IMR-90 (cell line): ENCODE measurements at regions not wholly inside any gene's neighbourhood (a gene's known extent, or its start where the extent isn't known, plus 50 kb on each side); places are given as distances from the start of the nearest gene placed in this dataset.

Experiments used
- ATAC-seq: fragments of 200-7000 bp; cut with Tn5 transposase; 2 replicates; pipeline ENCODE4 v1.9.1; 2020; ENCODE audit warnings: low read depth, mild to moderate bottlenecking, moderate library complexity
- BruUV-seq: library from RNA; stranded (reverse); fragments of 400-500 nt; replicated peaks from 2 replicates; lab custom pipeline; 2021; lab: Mats Ljungman, UMichigan
- CTCF ChIA-PET: fragments of 300-600 bp; formaldehyde crosslinking; extraction: SDS; loops from one replicate; lab custom pipeline; 2021; ENCODE audit warnings: antibody characterized with exemption; lab: Yijun Ruan, JAX
- POLR2A ChIA-PET: fragments of 300-600 bp; sonication (Branson Sonifier 250); formaldehyde crosslinking; loops from one replicate; lab custom pipeline; 2022; ENCODE audit warnings: antibody characterized with exemption; ENCODE audit not compliant: unreplicated experiment; lab: Charles Lee
- DNase-seq: peaks from one replicate; pipeline ENCODE4 v3.0.0; 2013
- H2AFZ ChIP-seq: replicated peaks from 2 replicates; pipeline ENCODE3; 2013; ENCODE audit warnings: low read length, mild to moderate bottlenecking; ENCODE audit not compliant: poor library complexity
- H2AK5ac ChIP-seq: 2 replicates; pipeline ENCODE4 v1.6.1; 2013; ENCODE audit warnings: low read depth, low read length, inconsistent platforms
- H2AK9ac ChIP-seq: replicated peaks from 2 replicates; pipeline ENCODE3; 2013; ENCODE audit warnings: mild to moderate bottlenecking, low read depth, low read length, moderate library complexity; ENCODE audit not compliant: poor library complexity
- H2BK120ac ChIP-seq: 2 replicates; pipeline ENCODE4 v1.6.1; 2013; ENCODE audit warnings: low read depth, low read length, inconsistent platforms
- H2BK15ac ChIP-seq: 3 replicates; pipeline ENCODE4 v1.6.1; 2013; ENCODE audit warnings: low read depth, low read length, inconsistent platforms
- H2BK20ac ChIP-seq: 2 replicates; pipeline ENCODE4 v1.6.1; 2013; ENCODE audit warnings: low read depth, mild to moderate bottlenecking, inconsistent platforms, low read length, moderate library complexity
- H2BK5ac ChIP-seq: 2 replicates; pipeline ENCODE4 v1.6.1; 2013; ENCODE audit warnings: mild to moderate bottlenecking, low read depth, low read length, inconsistent platforms; ENCODE audit not compliant: poor library complexity, severe bottlenecking
- H3K14ac ChIP-seq: replicated peaks from 2 replicates; pipeline ENCODE4 v1.6.1; 2013; ENCODE audit warnings: low read depth, low read length, inconsistent platforms
- H3K18ac ChIP-seq: 2 replicates; pipeline ENCODE4 v1.6.1; 2013; ENCODE audit warnings: low read depth, low read length, control low read depth
- H3K23ac ChIP-seq: 2 replicates; pipeline ENCODE4 v1.6.1; 2013; ENCODE audit warnings: low read depth, low read length, inconsistent platforms
- H3K27ac ChIP-seq: 2 replicates; pipeline ENCODE4 v1.5.1; 2013; ENCODE audit warnings: mild to moderate bottlenecking, control low read depth, low read length; ENCODE audit not compliant: insufficient read depth
- H3K27me3 ChIP-seq: 2 replicates; pipeline ENCODE4 v1.6.1; 2013; ENCODE audit warnings: low read length; ENCODE audit not compliant: control insufficient read depth, insufficient read depth
- H3K36me3 ChIP-seq: 2 replicates; pipeline ENCODE4 v1.6.1; 2013; ENCODE audit warnings: low read length, mixed read lengths; ENCODE audit not compliant: control insufficient read depth, insufficient read depth
- H3K4ac ChIP-seq: 2 replicates; pipeline ENCODE4 v1.6.1; 2013; ENCODE audit warnings: low read depth, low read length, inconsistent platforms
- H3K4me1 ChIP-seq: 2 replicates; pipeline ENCODE4 v1.6.1; 2013; ENCODE audit warnings: low read length, mixed read lengths; ENCODE audit not compliant: control insufficient read depth, insufficient read depth
- H3K4me2 ChIP-seq: 2 replicates; pipeline ENCODE4 v1.6.1; 2013; ENCODE audit warnings: low read depth, mild to moderate bottlenecking, control low read depth, low read length, moderate library complexity
- H3K4me3 ChIP-seq: 2 replicates; pipeline ENCODE4 v1.5.1; 2013; ENCODE audit warnings: low read depth, mild to moderate bottlenecking, control low read depth, low read length, moderate library complexity; ENCODE audit not compliant: insufficient read depth
- H3K56ac ChIP-seq: 2 replicates; pipeline ENCODE4 v1.6.1; 2013; ENCODE audit warnings: low read length, inconsistent platforms; ENCODE audit not compliant: insufficient read depth; ENCODE audit errors: extremely low read depth
- H3K79me1 ChIP-seq, 2 experiments: 2 replicates each; pipeline ENCODE4 v1.6.1; 2013; ENCODE audit warnings: low read length in 2 of 2, inconsistent platforms in 1 of 2, low read depth in 1 of 2
- H3K9ac ChIP-seq: 2 replicates; pipeline ENCODE4 v1.6.1; 2013; ENCODE audit warnings: low read depth, low read length, control low read depth
- H3K9me1 ChIP-seq: 2 replicates; pipeline ENCODE4 v1.6.1; 2013; ENCODE audit warnings: low read length, inconsistent platforms; ENCODE audit not compliant: insufficient read depth
- H3K9me3 ChIP-seq: 2 replicates; pipeline ENCODE4 v1.6.1; 2013; ENCODE audit warnings: low read length; ENCODE audit not compliant: control insufficient read depth, insufficient read depth
- H4K20me1 ChIP-seq: 2 replicates; pipeline ENCODE4 v1.6.1; 2013; ENCODE audit warnings: low read length, inconsistent platforms; ENCODE audit not compliant: insufficient read depth
- H4K5ac ChIP-seq: 2 replicates; pipeline ENCODE4 v1.6.1; 2013; ENCODE audit warnings: mild to moderate bottlenecking, low read depth, low read length, control low read depth
- H4K8ac ChIP-seq, 2 experiments: 2 replicates each; pipeline ENCODE4 v1.6.1; 2013; ENCODE audit warnings: low read depth in 2 of 2, low read length in 2 of 2, control low read depth in 1 of 2, inconsistent platforms in 1 of 2
- H4K91ac ChIP-seq: 2 replicates; pipeline ENCODE4 v1.6.1; 2013; ENCODE audit warnings: low read depth, low read length, inconsistent platforms; ENCODE audit not compliant: insufficient read depth
- BHLHE40 ChIP-seq: fragments of 150-350 bp; IDR thresholded peaks from 2 replicates; pipeline ENCODE4 v1.6.1; 2016; ENCODE audit warnings: mild to moderate bottlenecking, low read depth, low read length
- CEBPB ChIP-seq: IDR thresholded peaks from 2 replicates; pipeline ENCODE4 v1.6.1; 2012; ENCODE audit warnings: low read depth, low read length, improper control_type of control experiment
- CHD1 ChIP-seq: IDR thresholded peaks from 2 replicates; pipeline ENCODE4 v1.6.1; 2012; ENCODE audit warnings: low read depth, low read length, improper control_type of control experiment
- CTCF ChIP-seq: conservative IDR thresholded peaks from 2 replicates; pipeline ENCODE4 v1.5.1; 2012; ENCODE audit warnings: mild to moderate bottlenecking, low read depth, low read length, improper control_type of control experiment
- ELK1 ChIP-seq: fragments of 150-350 bp; IDR thresholded peaks from 2 replicates; pipeline ENCODE4 v1.6.1; 2016; ENCODE audit warnings: low read depth, mild to moderate bottlenecking, low read length, moderate library complexity, borderline replicate concordance
- FOS ChIP-seq: fragments of 150-350 bp; IDR thresholded peaks from 2 replicates; pipeline ENCODE4 v1.6.1; 2016; ENCODE audit warnings: low read depth, low read length
- MAFK ChIP-seq: IDR thresholded peaks from 2 replicates; pipeline ENCODE4 v1.6.1; 2012; ENCODE audit warnings: low read depth, low read length, improper control_type of control experiment
- MAZ ChIP-seq: IDR thresholded peaks from 2 replicates; pipeline ENCODE4 v1.6.1; 2012; ENCODE audit warnings: low read depth, mild to moderate bottlenecking, low read length, improper control_type of control experiment, moderate library complexity, borderline replicate concordance
- MXI1 ChIP-seq: IDR thresholded peaks from 2 replicates; pipeline ENCODE4 v1.6.1; 2012; ENCODE audit warnings: low read depth, mild to moderate bottlenecking, low read length, moderate library complexity, borderline replicate concordance
- NFE2L2 ChIP-seq: fragments of 150-350 bp; IDR thresholded peaks from 2 replicates; pipeline ENCODE4 v1.6.1; 2016; ENCODE audit warnings: low read depth, mild to moderate bottlenecking, low read length
- POLR2A ChIP-seq: IDR thresholded peaks from 2 replicates; pipeline ENCODE4 v1.6.1; 2012; ENCODE audit warnings: mild to moderate bottlenecking, low read depth, low read length
- RAD21 ChIP-seq: IDR thresholded peaks from 2 replicates; pipeline ENCODE4 v1.6.1; 2012; ENCODE audit warnings: low read length, improper control_type of control experiment
- RCOR1 ChIP-seq: IDR thresholded peaks from 2 replicates; pipeline ENCODE4 v1.6.1; 2012; ENCODE audit warnings: mild to moderate bottlenecking, low read length, improper control_type of control experiment; ENCODE audit not compliant: insufficient replicate concordance
- RFX5 ChIP-seq: IDR thresholded peaks from 2 replicates; pipeline ENCODE4 v1.8.0; 2012; ENCODE audit warnings: low read depth, mild to moderate bottlenecking, low read length, moderate library complexity
- SMC3 ChIP-seq: fragments of 150-350 bp; IDR thresholded peaks from 2 replicates; pipeline ENCODE4 v1.6.1; 2016; ENCODE audit warnings: low read depth, mild to moderate bottlenecking, antibody characterized with exemption, low read length, moderate library complexity
- USF2 ChIP-seq: fragments of 150-350 bp; IDR thresholded peaks from 2 replicates; pipeline ENCODE4 v1.6.1; 2017; ENCODE audit warnings: mild to moderate bottlenecking, antibody characterized with exemption, low read length, low read depth
- WGBS, 2 experiments: methylation state at CpG; one replicate each; pipeline versions ENCODE4 v1.1.5 to v1.1.7; 2013; ENCODE audit warnings: missing lambda C conversion rate in 2 of 2; ENCODE audit not compliant: insufficient read length in 1 of 2; ENCODE audit errors: extremely low coverage in 2 of 2; 5-methylcytosine and 5-hydroxymethylcytosine counted together
- dilution Hi-C: fragments of 300-500 bp; cut with HindIII; formaldehyde crosslinking; loops from one replicate; pipeline ENCODE4 v1.14.3; 2018; ENCODE audit warnings: low sequenced_read_pairs; ENCODE audit not compliant: unreplicated experiment
- in situ Hi-C: fragments of 300-500 bp; cut with MboI; formaldehyde crosslinking; loops from 3 replicates; pipeline ENCODE4 v1.14.3; 2019; ENCODE audit warnings: low sequenced_read_pairs, inconsistent platforms, mixed read lengths
- intact Hi-C: fragments of 100-400 bp; cut with micrococcal nuclease; formaldehyde crosslinking; loops from 2 replicates; pipeline ENCODE4 v1.10.0; 2022

DNA sequence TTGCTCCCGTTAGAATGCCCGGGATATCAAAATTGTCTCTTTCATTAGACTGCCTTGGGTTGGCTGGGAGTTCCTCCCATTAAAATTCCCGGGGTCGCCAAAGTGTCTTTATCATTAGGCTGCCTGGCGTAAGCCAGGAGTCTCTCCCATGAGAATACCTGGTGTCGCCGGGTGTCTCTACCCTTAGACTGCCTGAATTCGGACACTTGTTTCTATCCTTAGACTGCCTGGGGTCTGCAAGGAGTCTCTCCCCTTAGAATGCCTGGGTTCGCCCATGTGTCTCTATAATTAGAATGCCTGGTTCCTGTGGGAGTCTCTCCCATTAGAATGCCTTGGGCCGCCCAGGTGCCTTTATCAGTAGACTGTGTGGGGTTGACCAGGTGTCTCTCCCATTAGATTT, 1538.2 kb downstream of the UQCRFS1 start:
- no peak overlapping the region for H3K18ac ChIP-seq
- intact Hi-C loops, result no loop called here

More for the DNA sequence above, 1538.2 kb downstream of the UQCRFS1 start:
- Histone ChIP-seq H3K23ac (no peak overlapping the region), H4K8ac (no peak overlapping the region), H2BK20ac (no peak overlapping the region), H3K9me1 (no peaks in the 10 kb centered on the region), H3K14ac (no peak overlapping the region), H3K27me3 (no peaks in the 10 kb centered on the region), H2AFZ (no peak overlapping the region), H3K4me3 (no peak overlapping the region), H3K56ac (no peak overlapping the region), H2BK5ac (no peak overlapping the region), H2BK120ac (no peak overlapping the region), H3K27ac (no peak overlapping the region), H3K79me1 (no peaks in the 10 kb centered on the region), H2AK5ac (no peak overlapping the region), H3K4me2 (no peak overlapping the region), H3K4ac (no peak overlapping the region), H4K5ac (no peak overlapping the region), H3K9ac (no peak overlapping the region), H4K91ac (no peak overlapping the region), H2BK15ac (no peak overlapping the region), H3K4me1 (no peaks in the 10 kb centered on the region), H3K36me3 (no peaks in the 10 kb centered on the region), H3K9me3 (peaks cover 26% of the 10 kb centered on the region), H4K20me1 (no peaks in the 10 kb centered on the region), H2AK9ac (no peak overlapping the region)
- BruUV-seq, result no TSS peak
- no CpG with 5 or more reads among the region's 10 CpGs for WGBS, 2 experiments
- in situ Hi-C loops, result no loop called here
- dilution Hi-C loops, result no loop called here
- TF ChIP-seq FOS (no peak), USF2 (no peak), ELK1 (no peak), CTCF (no peak), RCOR1 (no peak), POLR2A (no peak), RAD21 (no peak), RFX5 (no peak), MAFK (no peak), SMC3 (no peak), BHLHE40 (no peak), NFE2L2 (no peak), MXI1 (no peak), CHD1 (no peak), MAZ (no peak), CEBPB (no peak)
- CTCF ChIA-PET, result no interaction called here
- no peak for DNase-seq
- no peak for ATAC-seq
- POLR2A ChIA-PET, result no interaction called here
